Astrocyte (in vitro differentiated cells and primary cell): ENCODE measurements at regions not wholly inside any gene's neighbourhood (a gene's known extent, or its start where the extent isn't known, plus 50 kb on each side); places are given as distances from the start of the nearest gene placed in this dataset.

Experiments used
- CTCF ChIP-seq: IDR thresholded peaks from 2 replicates; pipeline ENCODE4 v1.5.1; 2011; ENCODE audit warnings: low read depth, mild to moderate bottlenecking, inconsistent platforms, low read length, moderate library complexity; ENCODE audit not compliant: insufficient read depth
- EZH2 ChIP-seq: IDR thresholded peaks from 2 replicates; pipeline ENCODE4 v1.6.1; 2012; ENCODE audit warnings: mild to moderate bottlenecking, low read length, inconsistent platforms; ENCODE audit not compliant: insufficient read depth

- no peak for TF ChIP-seq CTCF
- no peak for TF ChIP-seq EZH2
Observed at GRCh38 chr1:233470741-233471499, 143.0 kb upstream of the KCNK1 start.
